ENCODE measurements at regions not wholly inside any gene's neighbourhood (a gene's known extent, or its start where the extent isn't known, plus 50 kb on each side); places are given as distances from the start of the nearest gene placed in this dataset.

DNA sequence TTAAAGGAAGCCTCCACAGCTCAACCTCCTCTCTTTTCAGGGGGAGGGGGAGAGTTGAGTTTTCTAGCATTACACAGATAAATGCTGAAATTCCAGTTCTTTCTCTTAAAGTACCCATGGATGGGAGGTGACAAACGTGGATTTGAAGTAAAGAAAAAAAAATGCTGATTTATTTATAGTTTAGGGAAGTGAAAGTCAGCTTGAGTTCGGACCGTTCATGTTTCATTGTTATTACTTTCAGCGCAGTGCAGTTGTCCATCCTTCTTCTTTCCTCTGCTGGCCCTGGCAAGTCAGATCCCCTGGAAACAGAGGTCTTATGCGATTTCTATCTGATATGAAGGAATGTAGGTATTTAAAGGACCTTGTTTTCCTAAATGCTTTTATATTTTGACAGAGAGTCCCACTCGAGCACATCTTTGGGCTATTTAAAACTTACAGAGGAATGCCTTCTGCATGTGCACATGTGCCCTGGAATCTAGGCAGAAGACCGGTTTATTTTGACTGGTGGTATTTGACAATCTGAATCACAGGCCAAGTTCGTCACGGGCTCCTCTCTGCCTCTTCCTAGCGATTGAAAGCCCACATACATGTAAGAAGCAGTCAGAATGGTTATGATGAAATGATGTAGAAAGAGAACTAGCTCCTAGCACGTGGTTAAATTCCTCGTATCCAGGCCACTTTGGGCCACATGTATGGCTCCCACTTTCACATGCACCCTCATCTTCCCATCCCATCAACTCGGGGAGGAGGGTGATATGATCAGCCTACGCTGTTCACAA, 385.2 kb upstream of the KLF4 start:
- no peaks in the 10 kb centered on the region for H3K4me1 ChIP-seq (ENCODE audit: control insufficient read depth, insufficient read depth, low read length)
- H2BK15ac ChIP-seq (ENCODE audit: low read depth, low read length): no peak overlapping the region
- H3K18ac ChIP-seq (ENCODE audit: low read depth, low read length): no peak overlapping the region
- H3K9me3 ChIP-seq (ENCODE audit: control insufficient read depth, insufficient read depth, low read length): no peaks in the 10 kb centered on the region
- H4K5ac ChIP-seq (ENCODE audit: low read depth, low read length): no peak overlapping the region
- no peak overlapping the region for H3K23ac ChIP-seq (ENCODE audit: low read depth, low read length)
- H3K4ac ChIP-seq (ENCODE audit: low read depth, low read length): no peak overlapping the region
- no peak overlapping the region for H3K56ac ChIP-seq (ENCODE audit: extremely low read depth, insufficient read depth, low read length)
- no peaks in the 10 kb centered on the region for H3K79me1 ChIP-seq (ENCODE audit: low read depth in 1 of 2, low read length in 2 of 2)
- H4K91ac ChIP-seq (ENCODE audit: insufficient read depth, low read depth, low read length): no peak overlapping the region
- intact Hi-C loops (cut with micrococcal nuclease): loop anchor here (10.0 kb wide), 1 partner anchor 890 kb away; no protein-coding TSS in a partner anchor
- H3K27ac ChIP-seq (ENCODE audit: insufficient read depth, low read length): no peak overlapping the region
- no peak for DNase-seq
- no peak overlapping the region for H3K4me2 ChIP-seq (ENCODE audit: low read depth, low read length)
- H2AFZ ChIP-seq (replicated peaks; ENCODE audit: low read length, poor library complexity): no peak overlapping the region
- no peak overlapping the region for H2AK5ac ChIP-seq (ENCODE audit: low read depth, low read length)
- no peaks in the 10 kb centered on the region for H3K9me1 ChIP-seq (ENCODE audit: insufficient read depth, low read length)
- POLR2A ChIA-PET (ENCODE audit: unreplicated experiment): interaction anchor here (0.6 kb wide), 1 partner anchor 569 kb away, joined by 4 read pairs; no protein-coding TSS in a partner anchor
- BruUV-seq (replicated peaks): no TSS peak
- H3K27me3 ChIP-seq (ENCODE audit: control insufficient read depth, insufficient read depth, low read length): no peaks in the 10 kb centered on the region; the same call in 1 of the 2 replicates
- dilution Hi-C loops (cut with HindIII; ENCODE audit: low sequenced_read_pairs, unreplicated experiment): no loop called here
- CTCF ChIA-PET: no interaction called here
- in situ Hi-C loops (cut with MboI; ENCODE audit: low sequenced_read_pairs): loop anchor here (25.0 kb wide), 1 partner anchor 387 kb away; the partner anchor contains the start of gene KLF4
- H2BK5ac ChIP-seq (ENCODE audit: low read depth, low read length, poor library complexity, severe bottlenecking): no peak overlapping the region
- no peak overlapping the region for H3K4me3 ChIP-seq (ENCODE audit: insufficient read depth, low read depth, low read length)
- H2BK120ac ChIP-seq (ENCODE audit: low read depth, low read length): no peak overlapping the region
- no peak overlapping the region for H2AK9ac ChIP-seq (replicated peaks; ENCODE audit: low read depth, low read length, poor library complexity)
- no peak overlapping the region for H2BK20ac ChIP-seq (ENCODE audit: low read depth, low read length)
- ATAC-seq (ENCODE audit: low read depth): peak; percentile 29; the same call in 1 of the 2 replicates
- no peaks in the 10 kb centered on the region for H3K36me3 ChIP-seq (ENCODE audit: control insufficient read depth, insufficient read depth, low read length)
- H3K9ac ChIP-seq (ENCODE audit: low read depth, low read length): no peak overlapping the region
- H3K14ac ChIP-seq (replicated peaks; ENCODE audit: low read depth, low read length): no peak overlapping the region
- no peak overlapping the region for H4K8ac ChIP-seq (ENCODE audit: low read depth in 2 of 2, low read length in 2 of 2)
- 79% methylated on average over 4 of the region's 14 CpGs; no CpG with 5 or more reads in 1 of the 2 experiments for WGBS, 2 experiments (ENCODE audit: extremely low coverage in 2 of 2, insufficient read length in 1 of 2)
- H4K20me1 ChIP-seq (ENCODE audit: insufficient read depth, low read length): no peaks in the 10 kb centered on the region
- no peak for TF ChIP-seq CEBPB (IDR thresholded peaks at IDR 0.05; ENCODE audit: low read depth, low read length)
- TF ChIP-seq MXI1 (IDR thresholded peaks at IDR 0.05; ENCODE audit: borderline replicate concordance, low read depth, low read length): no peak
- no peak for TF ChIP-seq RFX5 (IDR thresholded peaks at IDR 0.05; ENCODE audit: low read depth, low read length)
- no peak for TF ChIP-seq SMC3 (IDR thresholded peaks at IDR 0.05; ENCODE audit: low read depth, low read length)
- no peak for TF ChIP-seq FOS (IDR thresholded peaks at IDR 0.05; ENCODE audit: low read depth, low read length)
- no peak for TF ChIP-seq MAZ (IDR thresholded peaks at IDR 0.05; ENCODE audit: borderline replicate concordance, low read depth, low read length)
- TF ChIP-seq, protein P1, sequence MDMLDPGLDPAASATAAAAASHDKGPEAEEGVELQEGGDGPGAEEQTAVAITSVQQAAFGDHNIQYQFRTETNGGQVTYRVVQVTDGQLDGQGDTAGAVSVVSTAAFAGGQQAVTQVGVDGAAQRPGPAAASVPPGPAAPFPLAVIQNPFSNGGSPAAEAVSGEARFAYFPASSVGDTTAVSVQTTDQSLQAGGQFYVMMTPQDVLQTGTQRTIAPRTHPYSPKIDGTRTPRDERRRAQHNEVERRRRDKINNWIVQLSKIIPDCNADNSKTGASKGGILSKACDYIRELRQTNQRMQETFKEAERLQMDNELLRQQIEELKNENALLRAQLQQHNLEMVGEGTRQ (IDR thresholded peaks at IDR 0.05; ENCODE audit: low read depth, low read length): no peak
- no peak for TF ChIP-seq CHD1 (IDR thresholded peaks at IDR 0.05; ENCODE audit: low read depth, low read length)
- TF ChIP-seq RAD21 (IDR thresholded peaks at IDR 0.05; ENCODE audit: low read length): no peak
- TF ChIP-seq BHLHE40 (IDR thresholded peaks at IDR 0.05; ENCODE audit: low read depth, low read length): no peak
- TF ChIP-seq, protein P2, sequence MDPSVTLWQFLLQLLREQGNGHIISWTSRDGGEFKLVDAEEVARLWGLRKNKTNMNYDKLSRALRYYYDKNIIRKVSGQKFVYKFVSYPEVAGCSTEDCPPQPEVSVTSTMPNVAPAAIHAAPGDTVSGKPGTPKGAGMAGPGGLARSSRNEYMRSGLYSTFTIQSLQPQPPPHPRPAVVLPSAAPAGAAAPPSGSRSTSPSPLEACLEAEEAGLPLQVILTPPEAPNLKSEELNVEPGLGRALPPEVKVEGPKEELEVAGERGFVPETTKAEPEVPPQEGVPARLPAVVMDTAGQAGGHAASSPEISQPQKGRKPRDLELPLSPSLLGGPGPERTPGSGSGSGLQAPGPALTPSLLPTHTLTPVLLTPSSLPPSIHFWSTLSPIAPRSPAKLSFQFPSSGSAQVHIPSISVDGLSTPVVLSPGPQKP (IDR thresholded peaks at IDR 0.05; ENCODE audit: borderline replicate concordance, low read depth, low read length): no peak
- TF ChIP-seq, protein P3, sequence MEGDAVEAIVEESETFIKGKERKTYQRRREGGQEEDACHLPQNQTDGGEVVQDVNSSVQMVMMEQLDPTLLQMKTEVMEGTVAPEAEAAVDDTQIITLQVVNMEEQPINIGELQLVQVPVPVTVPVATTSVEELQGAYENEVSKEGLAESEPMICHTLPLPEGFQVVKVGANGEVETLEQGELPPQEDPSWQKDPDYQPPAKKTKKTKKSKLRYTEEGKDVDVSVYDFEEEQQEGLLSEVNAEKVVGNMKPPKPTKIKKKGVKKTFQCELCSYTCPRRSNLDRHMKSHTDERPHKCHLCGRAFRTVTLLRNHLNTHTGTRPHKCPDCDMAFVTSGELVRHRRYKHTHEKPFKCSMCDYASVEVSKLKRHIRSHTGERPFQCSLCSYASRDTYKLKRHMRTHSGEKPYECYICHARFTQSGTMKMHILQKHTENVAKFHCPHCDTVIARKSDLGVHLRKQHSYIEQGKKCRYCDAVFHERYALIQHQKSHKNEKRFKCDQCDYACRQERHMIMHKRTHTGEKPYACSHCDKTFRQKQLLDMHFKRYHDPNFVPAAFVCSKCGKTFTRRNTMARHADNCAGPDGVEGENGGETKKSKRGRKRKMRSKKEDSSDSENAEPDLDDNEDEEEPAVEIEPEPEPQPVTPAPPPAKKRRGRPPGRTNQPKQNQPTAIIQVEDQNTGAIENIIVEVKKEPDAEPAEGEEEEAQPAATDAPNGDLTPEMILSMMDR (conservative IDR thresholded peaks at IDR 0.05; ENCODE audit: low read depth, low read length): no peak
- TF ChIP-seq RCOR1 (IDR thresholded peaks at IDR 0.05; ENCODE audit: insufficient replicate concordance, low read length): no peak
- TF ChIP-seq POLR2A (IDR thresholded peaks at IDR 0.05; ENCODE audit: low read depth, low read length): no peak
- TF ChIP-seq NFE2L2 (IDR thresholded peaks at IDR 0.05; ENCODE audit: low read depth, low read length): no peak
